ENCODE measurements at regions not wholly inside any gene's neighbourhood (a gene's known extent, or its start where the extent isn't known, plus 50 kb on each side); places are given as distances from the start of the nearest gene placed in this dataset.

DNA sequence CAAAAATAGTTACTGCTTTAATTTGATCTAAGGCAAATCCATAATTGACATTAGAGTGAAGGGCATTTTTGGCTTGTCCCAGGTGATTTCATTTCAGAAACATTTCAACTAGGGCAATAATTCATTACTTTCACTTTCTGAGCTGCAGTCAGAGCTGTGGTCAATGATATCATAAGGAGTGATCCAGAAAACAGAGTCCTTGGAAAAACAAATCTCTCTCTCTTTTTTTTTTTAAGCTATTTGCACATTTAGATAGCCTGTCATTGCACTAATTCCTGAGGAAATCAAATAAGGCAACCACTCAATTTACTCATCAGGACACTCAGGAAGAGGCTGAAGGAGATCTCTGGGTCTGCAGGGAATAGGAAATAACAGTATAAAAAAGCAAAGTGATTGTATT is 269.5 kb upstream of the LRRC3B start:
- Histone ChIP-seq H3K9ac (ENCODE audit: low read length) (no peak overlapping the region), H4K20me1 (ENCODE audit: insufficient read depth, low read length) (no peaks in the 10 kb centered on the region), H3K4me3 (ENCODE audit: low read length) (no peak overlapping the region), H3K4me2 (ENCODE audit: low read length) (no peak overlapping the region), H2AFZ (ENCODE audit: low read depth, low read length) (no peak overlapping the region), H3K4me1 (ENCODE audit: low read length) (no peaks in the 10 kb centered on the region), H3K36me3 (replicated peaks; ENCODE audit: low read depth, low read length) (no peaks in the 10 kb centered on the region), H3K27ac (ENCODE audit: low read length) (no peak overlapping the region), H3K79me2 (ENCODE audit: low read length) (no peaks in the 10 kb centered on the region), H3K27me3 (ENCODE audit: low read depth, low read length) (no peaks in the 10 kb centered on the region), H3K9me3 (ENCODE audit: insufficient read depth, low read length) (peaks cover 6% of the 10 kb centered on the region; the same call in 1 of the 2 replicates)
- TF ChIP-seq EZH2phosphoT487 (IDR thresholded peaks at IDR 0.05; ENCODE audit: low read depth) = no peak

DNA sequence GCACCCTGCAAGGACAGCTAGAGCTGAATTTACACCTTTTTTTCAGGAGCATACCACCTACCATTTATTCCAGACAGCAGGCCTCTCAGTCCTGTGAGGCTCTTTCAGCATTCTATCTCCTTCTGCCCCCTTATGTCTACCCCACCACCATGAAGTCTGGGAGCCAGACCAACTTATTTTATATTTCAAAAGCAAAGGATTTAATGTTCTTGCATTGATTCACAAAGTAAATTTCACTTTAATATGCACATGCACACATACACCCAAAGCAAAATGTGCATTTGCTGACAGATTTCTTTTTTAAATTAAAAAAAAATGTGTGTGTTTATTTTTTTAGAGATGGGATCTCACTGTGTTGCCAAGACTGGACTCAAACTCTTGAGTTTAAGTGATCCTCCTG is 264.2 kb upstream of the LRRC3B start:
- Histone ChIP-seq H3K9ac (ENCODE audit: low read length) (no peak overlapping the region), H3K4me2 (ENCODE audit: low read length) (no peak overlapping the region), H3K4me3 (ENCODE audit: low read length) (no peak overlapping the region), H2AFZ (ENCODE audit: low read depth, low read length) (no peak overlapping the region), H3K27me3 (ENCODE audit: low read depth, low read length) (no peaks in the 10 kb centered on the region), H3K9me3 (ENCODE audit: insufficient read depth, low read length) (no peaks in the 10 kb centered on the region), H4K20me1 (ENCODE audit: insufficient read depth, low read length) (no peaks in the 10 kb centered on the region), H3K79me2 (ENCODE audit: low read length) (no peaks in the 10 kb centered on the region), H3K27ac (ENCODE audit: low read length) (no peak overlapping the region), H3K36me3 (replicated peaks; ENCODE audit: low read depth, low read length) (no peaks in the 10 kb centered on the region), H3K4me1 (ENCODE audit: low read length) (no peaks in the 10 kb centered on the region)
- no peak for TF ChIP-seq EZH2phosphoT487 (IDR thresholded peaks at IDR 0.05; ENCODE audit: low read depth)
- TF ChIP-seq, protein P1, sequence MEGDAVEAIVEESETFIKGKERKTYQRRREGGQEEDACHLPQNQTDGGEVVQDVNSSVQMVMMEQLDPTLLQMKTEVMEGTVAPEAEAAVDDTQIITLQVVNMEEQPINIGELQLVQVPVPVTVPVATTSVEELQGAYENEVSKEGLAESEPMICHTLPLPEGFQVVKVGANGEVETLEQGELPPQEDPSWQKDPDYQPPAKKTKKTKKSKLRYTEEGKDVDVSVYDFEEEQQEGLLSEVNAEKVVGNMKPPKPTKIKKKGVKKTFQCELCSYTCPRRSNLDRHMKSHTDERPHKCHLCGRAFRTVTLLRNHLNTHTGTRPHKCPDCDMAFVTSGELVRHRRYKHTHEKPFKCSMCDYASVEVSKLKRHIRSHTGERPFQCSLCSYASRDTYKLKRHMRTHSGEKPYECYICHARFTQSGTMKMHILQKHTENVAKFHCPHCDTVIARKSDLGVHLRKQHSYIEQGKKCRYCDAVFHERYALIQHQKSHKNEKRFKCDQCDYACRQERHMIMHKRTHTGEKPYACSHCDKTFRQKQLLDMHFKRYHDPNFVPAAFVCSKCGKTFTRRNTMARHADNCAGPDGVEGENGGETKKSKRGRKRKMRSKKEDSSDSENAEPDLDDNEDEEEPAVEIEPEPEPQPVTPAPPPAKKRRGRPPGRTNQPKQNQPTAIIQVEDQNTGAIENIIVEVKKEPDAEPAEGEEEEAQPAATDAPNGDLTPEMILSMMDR (IDR thresholded peaks at IDR 0.05; ENCODE audit: low read depth, low read length) = no peak

DNA sequence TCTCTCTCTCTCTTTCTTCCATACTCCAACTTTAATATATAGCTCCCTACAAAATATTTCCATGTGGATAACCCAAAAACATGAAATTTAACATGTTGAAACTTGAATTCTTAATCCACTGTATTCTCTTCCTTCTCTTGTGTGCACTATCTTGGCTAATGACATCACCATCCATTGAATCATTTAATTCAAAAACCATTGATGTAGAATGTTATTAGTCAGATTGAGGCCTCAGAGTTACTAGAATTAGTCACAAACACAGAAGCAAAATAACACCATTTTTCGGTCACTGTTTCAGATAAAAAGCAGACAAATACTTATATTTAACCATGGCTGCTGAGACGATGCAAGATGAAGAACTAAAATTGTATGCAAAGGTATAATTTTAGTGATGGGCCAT is 256.9 kb upstream of the LRRC3B start:
- Histone ChIP-seq H3K4me1 (ENCODE audit: low read length) (peaks cover 8% of the 10 kb centered on the region), H2AFZ (ENCODE audit: low read depth, low read length) (no peak overlapping the region), H3K4me3 (ENCODE audit: low read length) (no peak overlapping the region), H3K79me2 (ENCODE audit: low read length) (no peaks in the 10 kb centered on the region), H3K36me3 (replicated peaks; ENCODE audit: low read depth, low read length) (no peaks in the 10 kb centered on the region), H3K9ac (ENCODE audit: low read length) (no peak overlapping the region), H3K9me3 (ENCODE audit: insufficient read depth, low read length) (no peaks in the 10 kb centered on the region), H4K20me1 (ENCODE audit: insufficient read depth, low read length) (no peaks in the 10 kb centered on the region), H3K27ac (ENCODE audit: low read length) (no peak overlapping the region), H3K4me2 (ENCODE audit: low read length) (peak overlapping the region; percentile 41), H3K27me3 (ENCODE audit: low read depth, low read length) (no peaks in the 10 kb centered on the region)
- TF ChIP-seq, protein P1 (IDR thresholded peaks at IDR 0.05; ENCODE audit: low read depth, low read length) = no peak
- no peak for TF ChIP-seq EZH2phosphoT487 (IDR thresholded peaks at IDR 0.05; ENCODE audit: low read depth)

DNA sequence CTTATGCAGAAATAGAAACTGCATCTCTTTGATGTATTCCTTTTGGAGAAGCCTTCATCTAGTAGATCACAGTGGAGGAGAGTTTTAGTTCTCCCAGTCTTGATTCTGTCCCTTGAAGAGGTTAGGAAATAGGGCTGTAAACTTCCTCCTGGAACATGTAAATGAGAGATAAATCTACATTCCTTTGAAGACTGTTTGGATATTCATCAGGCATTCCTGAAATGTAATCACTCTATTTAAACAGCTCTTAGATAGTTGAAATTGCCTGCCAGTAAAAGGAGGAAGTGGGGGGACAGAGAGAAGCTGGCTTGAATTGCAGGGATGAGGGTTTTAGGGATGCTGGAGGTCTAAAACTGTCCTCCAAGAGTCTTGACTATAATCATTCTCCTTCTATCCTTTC is 254.3 kb upstream of the LRRC3B start:
- no peak overlapping the region for H2AFZ ChIP-seq (ENCODE audit: low read depth, low read length)
- peaks cover 8% of the 10 kb centered on the region for H3K4me1 ChIP-seq (ENCODE audit: low read length)
- H3K27me3 ChIP-seq (ENCODE audit: low read depth, low read length) = no peaks in the 10 kb centered on the region
- no peak overlapping the region for H3K4me3 ChIP-seq (ENCODE audit: low read length)
- no peaks in the 10 kb centered on the region for H4K20me1 ChIP-seq (ENCODE audit: insufficient read depth, low read length)
- no peaks in the 10 kb centered on the region for H3K36me3 ChIP-seq (replicated peaks; ENCODE audit: low read depth, low read length)
- no peak overlapping the region for H3K27ac ChIP-seq (ENCODE audit: low read length)
- H3K79me2 ChIP-seq (ENCODE audit: low read length) = no peaks in the 10 kb centered on the region
- no peak overlapping the region for H3K4me2 ChIP-seq (ENCODE audit: low read length)
- TF ChIP-seq, protein P1 (IDR thresholded peaks at IDR 0.05; ENCODE audit: low read depth, low read length) = no peak
- TF ChIP-seq EZH2phosphoT487 (IDR thresholded peaks at IDR 0.05; ENCODE audit: low read depth) = no peak
- no peaks in the 10 kb centered on the region for H3K9me3 ChIP-seq (ENCODE audit: insufficient read depth, low read length)
- no peak overlapping the region for H3K9ac ChIP-seq (ENCODE audit: low read length)

DNA sequence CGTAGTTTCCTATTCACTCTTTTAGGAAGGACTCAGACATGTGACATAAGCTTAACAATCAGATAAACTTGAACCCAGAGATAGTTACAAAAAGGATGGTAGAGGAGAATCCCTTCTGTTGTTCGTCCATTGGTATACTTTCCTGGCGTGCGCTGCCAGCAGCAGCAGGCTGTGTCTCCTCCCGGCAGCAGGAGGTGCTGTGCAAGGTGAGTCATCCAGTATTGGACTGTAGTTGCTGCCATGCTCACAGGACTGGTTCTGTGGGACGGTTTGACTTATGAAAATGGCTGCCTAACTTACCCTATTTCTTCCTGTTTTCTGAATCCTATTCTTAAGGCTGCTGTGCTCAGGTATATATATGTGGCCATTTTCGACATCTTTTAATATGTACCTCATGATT is 253.4 kb upstream of the LRRC3B start:
- no peak overlapping the region for H3K4me3 ChIP-seq (ENCODE audit: low read length)
- H4K20me1 ChIP-seq (ENCODE audit: insufficient read depth, low read length) = no peaks in the 10 kb centered on the region
- no peaks in the 10 kb centered on the region for H3K9me3 ChIP-seq (ENCODE audit: insufficient read depth, low read length)
- peaks cover 8% of the 10 kb centered on the region for H3K4me1 ChIP-seq (ENCODE audit: low read length)
- no peaks in the 10 kb centered on the region for H3K79me2 ChIP-seq (ENCODE audit: low read length)
- H2AFZ ChIP-seq (ENCODE audit: low read depth, low read length) = no peak overlapping the region
- no peak overlapping the region for H3K4me2 ChIP-seq (ENCODE audit: low read length)
- TF ChIP-seq, protein P1 (IDR thresholded peaks at IDR 0.05; ENCODE audit: low read depth, low read length) = no peak
- no peak for TF ChIP-seq EZH2phosphoT487 (IDR thresholded peaks at IDR 0.05; ENCODE audit: low read depth)
- H3K9ac ChIP-seq (ENCODE audit: low read length) = no peak overlapping the region
- H3K27ac ChIP-seq (ENCODE audit: low read length) = no peak overlapping the region
- H3K27me3 ChIP-seq (ENCODE audit: low read depth, low read length) = no peaks in the 10 kb centered on the region
- H3K36me3 ChIP-seq (replicated peaks; ENCODE audit: low read depth, low read length) = no peaks in the 10 kb centered on the region

All from OCI-LY3 (cell line).